HL-60 (cell line): ENCODE measurements at regions not wholly inside any gene's neighbourhood (a gene's known extent, or its start where the extent isn't known, plus 50 kb on each side); places are given as distances from the start of the nearest gene placed in this dataset.
"Not testable (repeated sequence)": the region's sequence is repeated elsewhere in the genome, so short reads cannot be mapped to it uniquely, and the experiment has no call there.

Experiments used
- DNase-seq, 2 experiments: peaks; one replicate each; pipeline ENCODE4 v3.0.0-alpha.2; 2010 to 2020; ENCODE audit warnings: low read depth in 1 of 2, low spot score in 1 of 2
- H3K27ac ChIP-seq: fragments of 250-450 bp; sonication (Bioruptor Pico); replicated peaks from 2 replicates; pipeline ENCODE4 v1.5.1; 2020; ENCODE audit warnings: mild to moderate bottlenecking, moderate library complexity
- H3K27me3 ChIP-seq: fragments of 250-450 bp; sonication (Bioruptor Pico); 2 replicates; pipeline ENCODE4 v1.5.1; 2021; ENCODE audit warnings: mild to moderate bottlenecking, moderate library complexity; ENCODE audit not compliant: insufficient read depth, poor library complexity, severe bottlenecking
- H3K4me3 ChIP-seq: replicated peaks from 2 replicates; pipeline ENCODE4 v1.5.1; 2011; ENCODE audit warnings: mild to moderate bottlenecking, control low read depth, low read length; ENCODE audit not compliant: insufficient read depth
- CTCF ChIP-seq: IDR thresholded peaks from one replicate; pipeline ENCODE4 v1.5.1; 2011; ENCODE audit warnings: low read length, control low read depth, inconsistent platforms; ENCODE audit not compliant: insufficient read depth
- GABPA ChIP-seq: IDR thresholded peaks from 2 replicates; pipeline ENCODE4 v1.6.1; 2012; ENCODE audit warnings: low read depth
- POLR2AphosphoS5 ChIP-seq: IDR thresholded peaks from 2 replicates; pipeline ENCODE4 v1.6.1; 2012; ENCODE audit warnings: low read depth
- REST ChIP-seq: IDR thresholded peaks from 2 replicates; pipeline ENCODE4 v1.6.1; 2012; ENCODE audit warnings: low read depth; ENCODE audit not compliant: insufficient replicate concordance
- SPI1 ChIP-seq: IDR thresholded peaks from 2 replicates; pipeline ENCODE4 v1.6.1; 2012; ENCODE audit warnings: low read depth, mild to moderate bottlenecking, borderline replicate concordance

- peaks cover 9% of the 10 kb centered on the region for H3K27me3 ChIP-seq
- TF ChIP-seq SPI1 (no peak), POLR2AphosphoS5 (no peak), GABPA (no peak), REST (no peak), CTCF (no peak)
- no peak overlapping the region for H3K4me3 ChIP-seq
- DNase-seq, result no peak
- no peak overlapping the region for H3K27ac ChIP-seq
These were observed 216.2 kb downstream of the TFCP2L1 start for GRCh38 chr2:121068851-121069250.

GRCh38 chr2:121069434-121069969 is 215.5 kb downstream of the TFCP2L1 start:
- TF ChIP-seq POLR2AphosphoS5, result no peak
- no peak for TF ChIP-seq GABPA
- TF ChIP-seq CTCF, result no peak
- TF ChIP-seq REST, result no peak
- TF ChIP-seq SPI1, result no peak
- Histone ChIP-seq H3K27ac (no peak overlapping the region), H3K27me3 (peaks cover 14% of the 10 kb centered on the region), H3K4me3 (no peak overlapping the region)
- DNase-seq, result no peak

GRCh38 chr2:121070061-121070460 is 214.9 kb downstream of the TFCP2L1 start:
- H3K27me3 ChIP-seq, result peaks cover 14% of the 10 kb centered on the region
- DNase-seq, result not testable (repeated sequence)

GRCh38 chr2:121071034-121071504 is 213.9 kb downstream of the TFCP2L1 start:
- peak; percentile 71 for TF ChIP-seq CTCF
- TF ChIP-seq SPI1, result no peak
- Histone ChIP-seq H3K27me3 (peaks cover 24% of the 10 kb centered on the region), H3K27ac (no peak overlapping the region), H3K4me3 (no peak overlapping the region)
- peak in 1 of 2 experiments; percentile 30 for DNase-seq

More at GRCh38 chr2:121070061-121070460, 214.9 kb downstream of the TFCP2L1 start:
- H3K4me3 ChIP-seq, H3K27ac ChIP-seq: not testable (repeated sequence)
